Gastroesophageal sphincter (tissue), 2 donors: ENCODE measurements at regions not wholly inside any gene's neighbourhood (a gene's known extent, or its start where the extent isn't known, plus 50 kb on each side); places are given as distances from the start of the nearest gene placed in this dataset.

ENCODE experiments used
- EP300 ChIP-seq: sonication (generic); formaldehyde crosslinking; IDR thresholded peaks from one replicate; pipeline ENCODE4 v1.6.1; 2017; ENCODE audit warnings: antibody characterized with exemption, mild to moderate bottlenecking
- POLR2AphosphoS5 ChIP-seq: sonication (generic); formaldehyde crosslinking; IDR thresholded peaks from one replicate; pipeline ENCODE4 v1.6.1; 2017; ENCODE audit warnings: antibody characterized with exemption

GRCh38 chr7:125396466-125397151 lies 467.0 kb upstream of the POT1 start:
- no peak for TF ChIP-seq POLR2AphosphoS5
- no peak for TF ChIP-seq EP300
